ENCODE measurements at regions not wholly inside any gene's neighbourhood (a gene's known extent, or its start where the extent isn't known, plus 50 kb on each side); places are given as distances from the start of the nearest gene placed in this dataset.

- TF ChIP-seq CTCF (IDR thresholded peaks at IDR 0.05) (no peak), POLR2A (IDR thresholded peaks at IDR 0.05) (no peak), POLR2AphosphoS5 (IDR thresholded peaks at IDR 0.05) (no peak)
Measured at GRCh38 chr10:43794181-43794815, 145.6 kb upstream of the ZNF32 start.
